ENCODE measurements at regions not wholly inside any gene's neighbourhood (a gene's known extent, or its start where the extent isn't known, plus 50 kb on each side); places are given as distances from the start of the nearest gene placed in this dataset.

DNA sequence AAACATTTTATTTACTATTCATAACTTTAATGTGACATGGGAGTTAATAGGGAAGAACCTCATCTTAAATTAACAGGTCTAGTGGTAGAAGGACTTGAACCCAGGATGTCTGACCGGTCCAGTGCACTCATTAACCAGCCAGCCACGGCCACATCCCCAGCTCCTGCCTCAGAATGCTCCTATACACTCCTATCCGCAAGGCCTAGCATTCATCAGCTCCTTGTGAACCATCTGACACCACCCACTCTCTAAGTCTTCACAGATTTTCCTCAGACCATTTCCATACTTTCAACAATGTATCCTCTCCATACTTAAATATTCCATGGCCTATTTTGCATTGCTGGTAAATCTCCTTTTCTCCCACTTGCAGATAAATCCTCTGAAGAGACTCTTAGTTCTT lies 98.3 kb downstream of the KLF12 start:
- ATAC-seq (no peak), DNase-seq (no peak)
- ChIA-PET CTCF (no interaction called here), POLR2A (ENCODE audit: unreplicated experiment) (no interaction called here)
- H3K36me3 ChIP-seq (ENCODE audit: low read depth, low read length): no peaks in the 10 kb centered on the region; the same call in 1 of the 2 replicates
- BruUV-seq (replicated peaks): no TSS peak
- H4K20me1 ChIP-seq (ENCODE audit: low read length): no peaks in the 10 kb centered on the region
- peaks cover 13% of the 10 kb centered on the region for H3K4me1 ChIP-seq (ENCODE audit: insufficient read depth, low read length)
- no peaks in the 10 kb centered on the region for H3F3A ChIP-seq (ENCODE audit: low read length, unreplicated experiment)
- TF ChIP-seq CTCF (conservative IDR thresholded peaks at IDR 0.05; ENCODE audit: low read depth, low read length) (no peak), EZH2 (IDR thresholded peaks at IDR 0.05; ENCODE audit: low read length, unreplicated experiment) (no peak)
- H3K79me2 ChIP-seq (ENCODE audit: low read length): 0 out of 2 replicates have a peak, but pooled peaks cover 4% of the 10 kb centered on the region
- H3K27me3 ChIP-seq (ENCODE audit: low read length): no peaks in the 10 kb centered on the region
- intact Hi-C loops (cut with micrococcal nuclease): no loop called here
- peak overlapping the region; percentile 59 for H3K4me2 ChIP-seq (ENCODE audit: low read length)
- peak overlapping the region; percentile 27; the same call in 1 of the 2 replicates for H3K27ac ChIP-seq (ENCODE audit: low read length)
- H3K4me3 ChIP-seq (ENCODE audit: low read length): no peak overlapping the region; the same call in 1 of the 2 replicates
- H3K9me3 ChIP-seq (ENCODE audit: low read length): no peaks in the 10 kb centered on the region
- no peak overlapping the region for H2AFZ ChIP-seq (ENCODE audit: low read length)
- H3K9ac ChIP-seq (ENCODE audit: low read length): no peak overlapping the region
- H3K9me2 ChIP-seq (replicated peaks; ENCODE audit: low read length): no peaks in the 10 kb centered on the region

GRCh38 chr13:74032325-74032724 lies 101.9 kb downstream of the KLF12 start:
- Histone ChIP-seq H3K9me3 (ENCODE audit: low read length) (no peaks in the 10 kb centered on the region), H3K27ac (ENCODE audit: low read length) (no peak overlapping the region), H3K9ac (ENCODE audit: low read length) (no peak overlapping the region), H3K4me1 (ENCODE audit: insufficient read depth, low read length) (peaks cover 13% of the 10 kb centered on the region), H3K4me3 (ENCODE audit: low read length) (no peak overlapping the region), H2AFZ (ENCODE audit: low read length) (no peak overlapping the region), H3K36me3 (ENCODE audit: low read depth, low read length) (no peaks in the 10 kb centered on the region), H3F3A (ENCODE audit: low read length, unreplicated experiment) (no peaks in the 10 kb centered on the region), H4K20me1 (ENCODE audit: low read length) (no peaks in the 10 kb centered on the region), H3K79me2 (ENCODE audit: low read length) (no peaks in the 10 kb centered on the region), H3K9me2 (replicated peaks; ENCODE audit: low read length) (no peaks in the 10 kb centered on the region), H3K27me3 (ENCODE audit: low read length) (no peaks in the 10 kb centered on the region), H3K4me2 (ENCODE audit: low read length) (no peak overlapping the region)
- TF ChIP-seq EZH2 (IDR thresholded peaks at IDR 0.05; ENCODE audit: low read length, unreplicated experiment) (no peak), CTCF (conservative IDR thresholded peaks at IDR 0.05; ENCODE audit: low read depth, low read length) (no peak), EZH2phosphoT487 (IDR thresholded peaks at IDR 0.05; ENCODE audit: borderline replicate concordance, low read length) (no peak)
- ChIA-PET CTCF (no interaction called here), POLR2A (ENCODE audit: unreplicated experiment) (no interaction called here)
- DNase-seq (no peak), ATAC-seq (no peak)
- no TSS peak for BruUV-seq (replicated peaks)
- intact Hi-C loops (cut with micrococcal nuclease): no loop called here

- POLR2A ChIA-PET (ENCODE audit: unreplicated experiment): no interaction called here
- H3K36me3 ChIP-seq (ENCODE audit: low read depth, low read length): no peaks in the 10 kb centered on the region
- no peaks in the 10 kb centered on the region for H4K20me1 ChIP-seq (ENCODE audit: low read length)
- H3K27me3 ChIP-seq (ENCODE audit: low read length): no peaks in the 10 kb centered on the region
- no peaks in the 10 kb centered on the region for H3K9me2 ChIP-seq (replicated peaks; ENCODE audit: low read length)
- no peak for DNase-seq
- H3K79me2 ChIP-seq (ENCODE audit: low read length): no peaks in the 10 kb centered on the region
- no peaks in the 10 kb centered on the region for H3F3A ChIP-seq (ENCODE audit: low read length, unreplicated experiment)
- H3K9me3 ChIP-seq (ENCODE audit: low read length): no peaks in the 10 kb centered on the region
- H2AFZ ChIP-seq (ENCODE audit: low read length): no peak overlapping the region
- intact Hi-C loops (cut with micrococcal nuclease): no loop called here
- CTCF ChIA-PET: no interaction called here
- H3K4me3 ChIP-seq (ENCODE audit: low read length): no peak overlapping the region
- TF ChIP-seq EZH2phosphoT487 (IDR thresholded peaks at IDR 0.05; ENCODE audit: borderline replicate concordance, low read length) (no peak), EZH2 (IDR thresholded peaks at IDR 0.05; ENCODE audit: low read length, unreplicated experiment) (no peak), CTCF (conservative IDR thresholded peaks at IDR 0.05; ENCODE audit: low read depth, low read length) (no peak)
- no peak overlapping the region for H3K4me2 ChIP-seq (ENCODE audit: low read length)
- no TSS peak for BruUV-seq (replicated peaks)
- H3K4me1 ChIP-seq (ENCODE audit: insufficient read depth, low read length): peaks cover 7% of the 10 kb centered on the region; the same call in 1 of the 2 replicates
- ATAC-seq: no peak
- no peak overlapping the region for H3K27ac ChIP-seq (ENCODE audit: low read length)
- H3K9ac ChIP-seq (ENCODE audit: low read length): no peak overlapping the region
These were observed 106.9 kb downstream of the KLF12 start for GRCh38 chr13:74027161-74027779.

Data from PC-3 (cell line).